ENCODE measurements at regions not wholly inside any gene's neighbourhood (a gene's known extent, or its start where the extent isn't known, plus 50 kb on each side); places are given as distances from the start of the nearest gene placed in this dataset.

DNA sequence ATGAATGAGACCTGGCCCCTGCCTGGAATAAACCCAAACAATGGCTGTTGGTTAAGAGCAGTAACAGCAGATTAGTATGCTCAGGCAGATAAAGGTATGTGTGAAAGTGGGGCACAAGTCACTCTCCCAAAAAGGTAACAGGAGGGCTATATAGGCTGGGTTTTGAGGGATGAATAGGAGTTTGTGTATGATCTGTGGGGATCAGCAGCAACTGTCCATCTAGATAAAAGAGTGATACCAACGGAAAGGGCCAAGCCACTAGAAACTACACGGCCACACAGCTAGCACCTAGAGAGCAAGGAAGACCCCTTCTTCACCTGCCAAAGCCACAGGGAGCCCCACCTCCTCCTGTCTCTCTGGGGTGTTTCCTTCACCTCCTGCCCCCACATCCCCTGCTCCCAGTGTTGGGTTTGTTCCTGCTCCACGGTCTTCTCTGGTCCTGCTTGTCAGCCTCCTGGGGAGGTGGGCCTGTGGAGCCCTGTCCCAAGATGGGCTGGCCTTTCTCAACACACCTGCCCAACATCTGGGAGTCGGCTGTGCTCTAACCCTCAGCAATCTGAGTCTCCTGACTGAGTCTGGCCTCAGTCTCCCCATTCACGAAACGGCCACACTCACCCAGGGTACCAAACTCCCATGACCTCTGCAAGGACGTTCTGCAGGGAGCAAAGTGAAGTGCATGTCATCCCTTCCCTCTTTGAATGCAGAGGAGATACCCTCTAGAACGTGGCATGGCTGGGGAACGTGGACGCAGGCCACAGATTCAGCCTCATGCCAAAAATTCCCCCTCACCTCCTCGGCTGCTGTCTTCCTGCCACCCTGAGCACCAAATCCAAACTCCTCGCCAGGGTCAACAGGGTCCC is 108.2 kb downstream of the NCOR2 start:
- Histone ChIP-seq H3K27me3 (replicated peaks; ENCODE audit: control insufficient read depth, insufficient read depth, low read length) (no peaks in the 10 kb centered on the region), H3K9me3 (no peaks in the 10 kb centered on the region), H3K4me1 (no peaks in the 10 kb centered on the region), H3K36me3 (ENCODE audit: control insufficient read depth, insufficient read depth, low read length) (peaks cover 3% of the 10 kb centered on the region), H3K4me3 (ENCODE audit: low read depth, low read length) (no peak overlapping the region)
- H3K9me3 Mint-ChIP-seq (ENCODE audit: unreplicated experiment) = no peaks in the 10 kb centered on the region
- no peak for TF ChIP-seq CTCF (IDR thresholded peaks at IDR 0.05; ENCODE audit: insufficient read depth in 1 of 2, low read depth in 1 of 2, low read length in 1 of 2, severe bottlenecking in 1 of 2, unreplicated experiment in 1 of 2)
- H3K4me1 Mint-ChIP-seq (ENCODE audit: low read depth, unreplicated experiment) = no peaks in the 10 kb centered on the region
- BruUV-seq (replicated peaks) = no TSS peak
- DNase-seq = no peak
- CTCF ChIA-PET = no interaction called here
- POLR2A ChIA-PET = no interaction called here
- intact Hi-C loops (cut with micrococcal nuclease; ENCODE audit: unreplicated experiment) = no loop called here
- peaks cover 62% of the 10 kb centered on the region for H3K36me3 Mint-ChIP-seq (ENCODE audit: insufficient read depth, unreplicated experiment)
- peak overlapping the region; percentile 66 for H3K27ac Mint-ChIP-seq (ENCODE audit: unreplicated experiment)
- H3K4me3 Mint-ChIP-seq (ENCODE audit: unreplicated experiment) = no peak overlapping the region
- no peaks in the 10 kb centered on the region for H3K27me3 Mint-ChIP-seq (ENCODE audit: insufficient read depth, unreplicated experiment)

- H3K36me3 Mint-ChIP-seq (ENCODE audit: insufficient read depth, unreplicated experiment) = peaks cover 62% of the 10 kb centered on the region
- intact Hi-C loops (cut with micrococcal nuclease; ENCODE audit: unreplicated experiment) = no loop called here
- TF ChIP-seq CTCF (IDR thresholded peaks at IDR 0.05; ENCODE audit: insufficient read depth in 1 of 2, low read depth in 1 of 2, low read length in 1 of 2, severe bottlenecking in 1 of 2, unreplicated experiment in 1 of 2) = no peak
- BruUV-seq (replicated peaks) = no TSS peak
- CTCF ChIA-PET = no interaction called here
- H3K4me1 Mint-ChIP-seq (ENCODE audit: low read depth, unreplicated experiment) = no peaks in the 10 kb centered on the region
- H3K4me3 Mint-ChIP-seq (ENCODE audit: unreplicated experiment) = no peak overlapping the region
- Histone ChIP-seq H3K36me3 (ENCODE audit: control insufficient read depth, insufficient read depth, low read length) (peaks cover 3% of the 10 kb centered on the region), H3K9me3 (no peaks in the 10 kb centered on the region), H3K27me3 (replicated peaks; ENCODE audit: control insufficient read depth, insufficient read depth, low read length) (no peaks in the 10 kb centered on the region), H3K4me3 (ENCODE audit: low read depth, low read length) (no peak overlapping the region), H3K4me1 (no peaks in the 10 kb centered on the region)
- POLR2A ChIA-PET = no interaction called here
- no peaks in the 10 kb centered on the region for H3K9me3 Mint-ChIP-seq (ENCODE audit: unreplicated experiment)
- DNase-seq = no peak
- H3K27ac Mint-ChIP-seq (ENCODE audit: unreplicated experiment) = no peak overlapping the region
- H3K27me3 Mint-ChIP-seq (ENCODE audit: insufficient read depth, unreplicated experiment) = no peaks in the 10 kb centered on the region
Measured at GRCh38 chr12:124458220-124458991, 109.0 kb downstream of the NCOR2 start.

DNA sequence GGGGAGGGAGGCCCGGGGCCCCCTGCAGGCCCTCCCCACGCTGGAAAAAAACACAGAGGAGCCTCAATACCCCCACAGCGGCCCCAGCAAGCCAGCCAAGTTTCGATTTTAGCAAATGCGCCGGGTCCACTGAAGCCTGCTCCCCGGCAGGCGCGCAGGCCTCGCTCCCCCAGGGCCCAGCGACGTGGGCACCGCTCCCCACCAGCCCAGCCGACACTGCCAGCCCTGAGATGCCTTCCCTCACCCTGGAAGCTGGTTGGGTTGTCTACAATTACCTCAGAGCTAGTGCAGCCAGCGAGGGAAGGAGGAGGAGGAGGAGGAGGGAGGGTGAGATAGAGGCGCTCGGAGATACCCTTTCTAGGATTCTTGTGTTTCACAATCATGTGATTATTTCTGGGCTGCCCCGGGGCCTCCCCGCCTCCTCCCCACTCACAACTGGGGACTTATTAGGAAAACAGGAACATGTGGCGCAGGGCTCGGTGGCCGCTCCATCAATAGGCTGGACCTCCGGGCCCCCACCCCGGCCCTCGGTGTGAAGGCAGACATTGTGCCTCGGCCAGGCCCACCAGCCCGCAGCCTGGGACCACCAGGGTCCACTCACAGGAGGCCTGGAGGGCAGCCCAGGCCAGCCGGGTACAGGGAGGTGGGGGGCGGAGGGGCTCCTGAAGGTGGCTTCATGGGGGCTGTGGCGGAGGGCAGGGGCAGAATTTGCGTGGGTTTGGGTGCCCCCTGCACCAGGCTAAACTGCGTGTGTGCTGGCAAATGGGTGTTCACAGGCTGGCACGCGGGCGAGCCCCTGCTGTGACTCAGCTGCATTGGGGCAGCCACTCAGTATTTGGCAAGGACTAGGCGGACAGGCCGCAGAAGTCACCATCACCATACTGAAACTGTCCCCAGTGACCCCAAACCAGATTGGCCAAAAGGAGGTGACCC is 109.9 kb downstream of the NCOR2 start:
- H3K4me3 Mint-ChIP-seq (ENCODE audit: unreplicated experiment) = no peak overlapping the region
- no peaks in the 10 kb centered on the region for H3K4me1 ChIP-seq
- no peaks in the 10 kb centered on the region for H3K27me3 Mint-ChIP-seq (ENCODE audit: insufficient read depth, unreplicated experiment)
- TF ChIP-seq CTCF (IDR thresholded peaks at IDR 0.05; ENCODE audit: insufficient read depth in 1 of 2, low read depth in 1 of 2, low read length in 1 of 2, severe bottlenecking in 1 of 2, unreplicated experiment in 1 of 2) = no peak
- peaks cover 54% of the 10 kb centered on the region for H3K36me3 Mint-ChIP-seq (ENCODE audit: insufficient read depth, unreplicated experiment)
- H3K9me3 Mint-ChIP-seq (ENCODE audit: unreplicated experiment) = no peaks in the 10 kb centered on the region
- no peak overlapping the region for H3K4me3 ChIP-seq (ENCODE audit: low read depth, low read length)
- no peaks in the 10 kb centered on the region for H3K9me3 ChIP-seq
- ChIA-PET POLR2A (no interaction called here), CTCF (no interaction called here)
- intact Hi-C loops (cut with micrococcal nuclease; ENCODE audit: unreplicated experiment) = no loop called here
- peaks cover 3% of the 10 kb centered on the region for H3K36me3 ChIP-seq (ENCODE audit: control insufficient read depth, insufficient read depth, low read length)
- no peaks in the 10 kb centered on the region for H3K4me1 Mint-ChIP-seq (ENCODE audit: low read depth, unreplicated experiment)
- no peak for DNase-seq
- no TSS peak for BruUV-seq (replicated peaks)
- H3K27ac Mint-ChIP-seq (ENCODE audit: unreplicated experiment) = no peak overlapping the region
- no peaks in the 10 kb centered on the region for H3K27me3 ChIP-seq (replicated peaks; ENCODE audit: control insufficient read depth, insufficient read depth, low read length)

Measured in Caco-2 (cell line).